Hematopoietic multipotent progenitor cell treated with erythropoietin and hydrocortisone succinate and interleukin-3 and kit ligand, for 8 days (in vitro differentiated cells): ENCODE measurements at regions not wholly inside any gene's neighbourhood (a gene's known extent, or its start where the extent isn't known, plus 50 kb on each side); places are given as distances from the start of the nearest gene placed in this dataset.

Experiments
- DNase-seq: peaks from one replicate; pipeline ENCODE4 v3.0.0-alpha.2; 2015

DNA sequence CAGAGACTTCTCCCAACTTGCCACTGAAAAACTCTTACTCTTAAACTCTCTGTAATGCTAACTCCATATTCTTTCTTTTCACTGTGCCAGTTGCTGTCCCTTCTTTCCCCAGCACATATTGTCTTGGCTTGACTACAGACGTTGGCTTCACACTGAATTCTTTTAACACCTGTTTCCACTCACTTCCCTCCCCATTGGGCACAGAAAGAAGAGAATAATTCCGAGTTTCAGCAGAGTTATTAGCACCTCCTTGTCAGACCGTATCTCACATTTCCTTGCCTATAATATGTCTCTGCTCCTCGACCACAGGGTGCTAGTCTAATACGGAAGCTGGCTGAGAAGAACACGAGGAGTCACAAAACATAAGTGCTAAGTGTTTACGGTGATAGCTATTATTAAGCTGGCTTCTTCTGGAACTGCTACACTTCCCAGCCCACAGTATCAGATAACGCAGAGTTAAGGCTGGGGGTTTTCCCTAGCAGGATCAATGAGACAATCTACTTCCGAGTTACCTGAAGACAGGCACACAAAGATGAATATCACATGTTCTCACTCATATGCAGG, 188.5 kb upstream of the CDH8 start:
- no peak for DNase-seq

- DNase-seq, result no peak
Observed at GRCh38 chr16:62216837-62217236, 180.6 kb upstream of the CDH8 start.

DNA sequence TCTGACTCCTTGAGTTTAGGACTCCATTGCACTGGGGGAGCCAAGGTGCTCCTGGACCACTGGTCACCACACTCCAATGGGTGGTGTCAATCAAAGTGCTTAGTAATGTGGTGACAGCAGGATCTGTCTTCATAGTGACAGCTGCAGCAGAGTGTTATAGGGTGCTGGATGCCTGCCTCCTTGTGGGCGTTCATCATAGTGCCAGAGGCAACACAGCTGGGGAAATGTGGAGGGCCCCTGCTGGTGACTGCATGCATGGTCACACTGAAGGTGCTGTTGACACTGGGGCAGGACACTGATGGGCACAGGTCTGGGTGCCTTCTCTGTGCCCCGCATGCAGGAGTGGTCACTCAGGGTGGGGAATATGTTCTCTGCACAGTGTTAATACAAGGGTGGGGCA, 177.5 kb upstream of the CDH8 start:
- DNase-seq, result no peak

GRCh38 chr16:62208934-62209333, 172.7 kb upstream of the CDH8 start:
- no peak for DNase-seq

DNA sequence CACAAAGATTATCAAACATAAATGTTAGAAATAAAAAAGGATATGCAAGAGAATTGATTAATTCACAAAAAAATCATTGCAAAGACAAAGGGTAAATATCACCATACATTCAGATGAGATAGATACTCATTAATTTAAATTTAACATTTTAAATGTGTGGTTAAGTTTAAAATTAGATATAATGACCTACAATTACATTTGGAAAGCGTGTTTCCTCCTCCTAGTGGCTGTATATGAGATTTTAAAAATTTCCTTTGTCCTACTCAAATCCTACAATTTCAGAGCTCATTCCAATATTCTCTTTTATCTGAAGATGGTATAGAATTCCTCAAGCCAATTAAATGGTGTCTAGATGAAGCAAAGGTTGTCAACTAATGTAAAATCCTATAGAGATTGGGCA, 169.2 kb upstream of the CDH8 start:
- DNase-seq, result no peak

GRCh38 chr16:62201911-62202310, 165.7 kb upstream of the CDH8 start:
- DNase-seq, result no peak

GRCh38 chr16:62194828-62195227, 158.6 kb upstream of the CDH8 start:
- no peak for DNase-seq

DNA sequence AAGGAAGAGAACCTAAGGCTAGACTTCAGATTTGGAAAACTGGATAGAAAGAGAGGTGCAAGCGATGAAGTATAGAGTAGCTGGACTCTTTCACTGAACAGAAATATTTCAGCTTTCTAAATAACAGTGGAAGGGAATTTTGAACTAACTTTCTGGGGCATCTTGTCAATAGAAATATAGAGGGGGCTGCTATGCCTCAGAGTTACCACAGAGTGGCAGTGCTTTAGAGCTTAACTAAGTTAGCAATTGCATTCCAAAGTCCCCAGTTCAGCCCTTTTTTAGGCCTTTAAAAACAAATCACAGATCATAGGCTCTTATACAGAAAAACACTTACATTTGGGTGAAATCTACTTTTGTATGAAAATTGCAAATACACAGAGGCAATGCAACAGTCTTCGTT, 154.2 kb upstream of the CDH8 start:
- peak; percentile 2 for DNase-seq

DNA sequence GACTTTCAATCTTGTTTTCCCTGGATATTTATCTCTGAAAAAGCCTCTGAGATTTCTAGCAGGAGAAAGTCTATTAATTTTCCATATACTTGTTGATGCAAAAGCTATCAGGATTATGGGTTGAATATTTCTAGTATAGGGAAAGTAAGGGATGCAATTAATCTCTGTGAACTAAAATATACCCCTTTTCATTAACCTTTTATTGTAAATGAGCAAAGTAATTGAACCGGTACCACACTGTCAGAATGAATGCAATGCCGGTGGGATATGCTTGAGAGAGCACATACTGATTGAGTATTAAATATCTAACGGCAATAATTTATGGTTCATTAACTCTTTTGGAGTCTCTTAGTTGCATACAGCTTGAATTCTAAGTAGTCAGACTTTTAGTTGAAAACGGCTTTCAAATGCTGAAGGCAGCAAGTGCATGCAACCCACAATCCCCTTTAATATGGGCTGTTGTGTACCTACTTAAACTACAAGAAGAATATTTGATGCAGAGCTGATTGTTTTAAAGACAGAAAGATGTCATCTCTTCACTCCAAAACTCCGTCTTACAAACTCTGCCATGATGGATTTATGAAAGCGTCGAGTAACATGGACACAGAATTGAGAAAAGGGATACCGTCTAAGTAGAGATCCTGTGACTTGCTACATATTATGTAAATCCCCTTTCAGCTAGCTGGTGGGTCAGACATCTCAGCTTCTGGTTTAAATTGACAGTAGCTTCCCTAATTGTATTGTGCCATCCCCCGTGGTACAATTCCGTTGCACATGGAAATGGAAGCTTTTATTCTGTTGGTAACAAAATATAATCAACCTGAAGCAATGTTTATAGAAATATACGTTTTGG, 141.3 kb upstream of the CDH8 start:
- no peak for DNase-seq

GRCh38 chr16:62170642-62171041, 134.4 kb upstream of the CDH8 start:
- DNase-seq, result no peak

DNA sequence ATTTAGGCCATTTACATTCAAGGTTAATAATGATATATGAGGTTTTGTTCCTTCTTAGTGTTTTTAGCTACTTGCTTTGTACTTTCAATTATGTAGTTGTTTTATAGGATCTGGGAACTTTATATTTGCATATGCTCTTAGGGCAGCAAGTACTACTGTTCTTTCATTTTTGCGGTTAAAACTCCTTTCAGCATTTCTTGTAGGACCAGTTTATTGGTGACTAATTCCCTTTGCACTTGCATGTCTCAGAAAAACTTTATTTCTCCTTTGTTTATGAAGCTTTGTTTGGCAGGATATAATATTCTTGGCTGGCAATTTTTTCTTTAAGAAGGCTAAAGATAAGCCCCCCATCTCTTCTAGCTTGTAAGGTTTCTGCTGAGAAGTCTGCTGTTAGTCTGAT, 131.3 kb upstream of the CDH8 start:
- DNase-seq, result no peak

GRCh38 chr16:62157544-62157943, 121.3 kb upstream of the CDH8 start:
- no peak for DNase-seq

DNA sequence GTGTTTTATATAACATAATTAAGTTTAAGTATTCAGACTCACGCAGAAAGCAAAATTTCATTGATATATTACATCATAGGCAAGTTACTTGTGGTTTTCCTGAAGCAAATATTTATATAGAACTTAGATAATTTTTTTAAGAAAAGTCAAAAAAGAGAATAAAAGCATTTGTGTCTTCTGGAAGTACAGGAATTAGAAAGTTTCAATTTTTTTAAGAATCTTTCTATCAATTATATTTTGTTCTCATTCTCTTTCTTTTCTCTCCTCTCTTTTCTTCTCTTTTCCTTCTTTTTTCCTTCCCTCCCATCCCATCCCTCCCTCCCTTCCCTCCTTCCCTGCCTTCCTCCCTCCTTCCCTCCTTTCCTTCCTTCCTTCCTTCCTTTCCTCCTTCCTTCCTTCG, 120.7 kb upstream of the CDH8 start:
- no peak for DNase-seq

- DNase-seq, result no peak
Observed at GRCh38 chr16:62149631-62150030, 113.4 kb upstream of the CDH8 start.

- DNase-seq, result no peak
Observed at GRCh38 chr16:62137996-62138395, 101.8 kb upstream of the CDH8 start.

GRCh38 chr16:62135911-62136310, 99.7 kb upstream of the CDH8 start:
- no peak for DNase-seq

DNA sequence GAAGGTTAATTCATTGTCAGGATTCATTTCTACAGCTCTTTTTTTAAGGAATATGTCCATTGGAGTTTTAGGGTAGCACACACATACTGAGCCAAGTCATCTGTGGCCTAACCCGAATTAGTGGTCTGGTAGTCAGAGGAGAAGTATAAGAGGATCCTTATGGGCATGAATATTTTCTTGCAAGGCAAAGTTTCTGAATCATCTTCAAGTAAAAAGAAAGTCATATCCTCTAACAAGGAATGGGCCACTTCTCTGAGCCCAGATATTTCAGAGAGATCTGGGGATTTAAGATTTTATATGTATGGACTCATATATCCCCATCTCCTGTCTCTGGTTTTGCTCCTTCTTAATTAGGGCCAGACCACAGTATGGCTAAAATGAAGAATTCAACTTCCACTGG, 99.2 kb upstream of the CDH8 start:
- no peak for DNase-seq

GRCh38 chr16:62130101-62130500, 93.9 kb upstream of the CDH8 start:
- no peak for DNase-seq

DNA sequence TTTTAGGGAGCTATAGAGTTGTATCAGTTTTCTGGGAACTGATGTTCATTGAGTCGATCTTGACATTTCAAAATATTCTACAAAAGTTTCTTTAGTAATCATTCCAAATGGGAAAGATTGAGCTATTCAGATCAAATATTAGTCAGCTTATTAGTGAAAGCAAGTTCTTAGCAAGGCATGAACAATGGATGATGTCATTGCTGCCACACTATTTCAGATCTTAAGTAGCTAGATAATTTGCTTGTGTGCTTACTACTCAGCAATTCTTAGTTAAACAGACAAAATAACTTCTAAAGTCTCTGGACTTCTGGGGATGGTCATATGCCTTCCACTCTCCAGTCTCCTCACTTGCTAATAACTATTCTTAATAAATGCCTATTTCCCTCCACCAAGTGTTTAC, 69.0 kb upstream of the CDH8 start:
- no peak for DNase-seq

DNA sequence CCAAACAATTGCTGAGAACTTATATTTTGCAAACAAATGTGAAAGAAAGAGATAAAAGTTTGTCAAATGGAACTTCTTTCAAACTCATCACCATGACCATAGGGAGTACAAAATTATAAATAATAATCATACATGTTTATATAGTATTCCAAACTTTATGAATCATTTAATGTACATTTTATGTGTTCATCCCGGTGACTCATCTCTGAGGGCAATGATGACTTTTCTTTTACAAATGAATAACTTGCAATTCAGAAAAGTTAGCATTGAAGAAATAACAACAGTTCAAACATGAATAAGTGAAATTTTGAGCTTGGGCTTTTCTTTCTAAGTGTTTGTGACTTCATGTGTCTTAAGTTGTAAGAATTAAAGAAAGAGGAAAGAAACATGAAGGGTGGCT, 66.3 kb upstream of the CDH8 start:
- no peak for DNase-seq

DNA sequence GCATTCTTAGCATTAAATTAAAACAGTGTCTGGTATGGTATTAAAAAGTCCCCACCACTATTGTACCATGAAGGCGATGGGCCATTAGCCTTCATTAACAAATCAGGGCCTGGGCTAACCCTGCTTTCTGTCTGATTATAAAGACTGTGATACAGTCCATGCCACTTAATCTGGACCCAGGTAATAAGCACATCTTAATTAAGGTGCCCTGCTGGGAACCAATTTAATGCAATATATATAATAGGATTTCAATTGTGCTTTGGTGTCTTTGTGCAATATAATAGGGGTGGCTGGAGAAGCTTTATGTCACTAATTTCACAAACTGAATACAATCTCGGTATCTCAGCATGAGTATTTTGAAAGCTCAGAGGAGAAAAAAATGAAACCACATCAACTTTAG, 64.4 kb upstream of the CDH8 start:
- DNase-seq, result no peak

DNA sequence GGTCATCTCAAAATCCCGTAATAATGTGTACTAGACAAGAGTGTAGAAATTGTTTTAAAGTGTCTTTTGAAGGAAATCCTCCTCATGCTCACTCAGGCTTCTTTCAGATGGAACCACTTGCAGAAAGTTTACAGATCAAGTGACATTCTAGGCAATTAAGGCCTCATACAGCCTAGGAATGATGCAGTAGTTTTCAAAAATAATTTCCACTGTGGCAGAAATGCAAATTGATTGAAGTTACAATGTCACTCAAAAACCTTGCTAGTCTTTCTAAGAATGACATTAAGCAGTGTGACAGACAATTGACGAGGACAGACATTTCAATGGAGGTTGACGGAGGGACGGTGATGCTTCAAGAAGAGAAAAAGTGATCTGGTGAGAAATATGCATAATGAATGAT, 53.5 kb upstream of the CDH8 start:
- DNase-seq, result no peak

DNA sequence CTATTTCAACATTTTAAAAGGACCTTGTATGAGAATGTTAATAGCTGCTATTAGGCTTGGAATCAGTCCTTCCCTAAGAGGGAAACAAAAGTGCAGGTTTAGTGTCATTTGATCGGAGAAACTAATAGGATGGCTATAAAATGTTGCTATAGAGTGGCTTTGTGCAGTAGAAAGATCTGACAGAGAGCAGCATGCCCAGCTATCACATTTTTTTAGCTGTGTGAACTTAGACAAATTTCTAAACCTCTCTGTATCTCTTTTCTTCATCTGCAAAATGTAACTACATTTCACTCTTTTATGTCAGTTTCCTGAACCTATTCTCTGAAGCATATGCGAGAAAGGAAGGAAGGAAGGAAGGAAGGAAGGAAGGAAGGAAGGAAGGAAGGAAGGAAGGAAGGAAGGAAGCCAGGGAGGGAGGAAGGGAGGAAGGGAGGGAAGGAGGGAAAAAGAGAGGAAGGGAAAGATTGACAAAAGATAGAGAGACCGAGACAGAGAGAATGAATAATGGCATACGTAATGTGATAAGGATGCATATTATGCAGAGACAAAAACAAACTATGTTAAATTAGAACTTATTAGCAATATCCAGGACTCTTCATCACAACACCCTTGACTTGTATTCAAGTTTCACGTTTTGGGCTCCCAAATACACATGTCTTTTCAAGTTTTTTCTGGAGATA, 52.6 kb upstream of the CDH8 start:
- no peak for DNase-seq
